ENCODE measurements at regions not wholly inside any gene's neighbourhood (a gene's known extent, or its start where the extent isn't known, plus 50 kb on each side); places are given as distances from the start of the nearest gene placed in this dataset.

DNA sequence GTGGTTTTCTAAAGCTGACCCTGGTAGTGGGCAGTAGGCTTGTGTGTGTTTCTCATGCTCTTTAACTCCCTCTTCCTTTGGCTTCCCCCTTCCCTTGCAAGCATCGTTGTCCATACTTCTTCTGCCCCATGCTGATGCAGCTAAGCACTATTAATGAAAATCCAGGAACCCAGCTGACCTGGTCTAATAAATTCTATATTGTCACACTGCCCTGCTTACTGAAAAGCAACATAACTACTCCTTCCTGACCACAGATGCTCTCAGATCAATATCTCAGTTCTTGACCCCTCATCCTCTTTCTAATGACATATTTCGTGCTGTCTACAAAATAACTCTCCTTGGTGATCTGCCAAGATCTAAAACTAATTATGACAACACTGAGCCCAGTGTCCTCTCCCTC lies 405.5 kb downstream of the EFNA5 start:
- no peak for TF ChIP-seq CTCF (IDR thresholded peaks at IDR 0.05; ENCODE audit: low read depth, low read length)
- in situ Hi-C loops (cut with HindIII; ENCODE audit: low sequenced_read_pairs) = no loop called here
- no peak for DNase-seq (ENCODE audit: low read depth, low spot score)
- H3K4me3 ChIP-seq (ENCODE audit: low read depth, low read length) = no peak overlapping the region

GRCh38 chr5:107263387-107264018 lies 407.2 kb downstream of the EFNA5 start:
- DNase-seq (ENCODE audit: low read depth, low spot score) = no peak

DNA sequence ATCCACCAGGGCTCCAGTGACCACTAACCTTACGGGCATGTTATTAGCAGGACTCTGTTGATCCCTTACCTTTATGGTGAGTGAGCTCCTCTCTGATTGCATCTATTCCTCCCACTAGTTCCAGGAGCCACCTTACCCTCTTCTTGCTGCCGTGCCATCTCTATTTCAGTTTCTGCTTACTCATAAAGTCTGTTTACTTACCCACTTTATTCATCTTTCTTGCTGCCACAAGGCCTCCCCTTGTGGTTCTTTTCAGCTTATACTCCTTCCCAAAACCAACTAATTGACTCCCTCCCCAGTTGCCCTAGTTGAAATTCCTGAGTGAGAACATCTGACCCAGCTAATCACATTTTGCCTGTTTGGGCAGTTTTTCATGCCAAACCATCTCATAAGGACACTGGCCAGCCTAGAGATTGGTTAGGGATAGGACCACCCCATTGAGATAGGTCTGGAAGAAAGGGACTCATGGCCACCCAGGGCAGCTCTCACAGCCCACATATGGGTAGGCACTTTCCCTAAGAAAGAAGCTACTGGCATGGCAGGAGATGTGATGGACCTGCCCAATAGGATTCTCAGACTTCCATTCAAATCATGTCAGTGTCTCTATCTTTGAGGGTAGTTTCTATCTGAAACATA lies 412.7 kb downstream of the EFNA5 start:
- no peak for TF ChIP-seq CTCF (IDR thresholded peaks at IDR 0.05; ENCODE audit: low read depth, low read length)
- no peak overlapping the region for H3K4me3 ChIP-seq (ENCODE audit: low read depth, low read length)
- peak; percentile 6 for DNase-seq (ENCODE audit: low read depth, low spot score)
- in situ Hi-C loops (cut with HindIII; ENCODE audit: low sequenced_read_pairs) = no loop called here

More at GRCh38 chr5:107263387-107264018, 407.2 kb downstream of the EFNA5 start:
- TF ChIP-seq CTCF (IDR thresholded peaks at IDR 0.05; ENCODE audit: low read depth, low read length) = no peak
- in situ Hi-C loops (cut with HindIII; ENCODE audit: low sequenced_read_pairs) = no loop called here
- no peak overlapping the region for H3K4me3 ChIP-seq (ENCODE audit: low read depth, low read length)

DNA sequence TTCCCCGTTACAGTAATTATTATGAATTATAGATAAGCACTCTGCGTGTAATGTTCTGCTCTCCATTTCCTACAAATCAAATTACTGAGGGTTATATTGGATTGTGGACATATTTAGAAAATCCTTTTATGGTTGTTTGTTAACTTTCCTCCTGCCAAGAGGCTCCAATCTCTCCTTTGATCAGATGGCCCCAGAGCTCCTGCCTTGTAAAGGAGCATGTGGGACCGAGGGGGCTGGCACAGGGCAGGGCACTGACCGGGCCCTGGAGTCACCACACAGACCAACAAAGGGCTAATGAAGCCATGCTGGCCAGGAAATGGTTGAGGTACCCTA lies 415.9 kb downstream of the EFNA5 start:
- DNase-seq (ENCODE audit: low read depth, low spot score) = no peak

DNA sequence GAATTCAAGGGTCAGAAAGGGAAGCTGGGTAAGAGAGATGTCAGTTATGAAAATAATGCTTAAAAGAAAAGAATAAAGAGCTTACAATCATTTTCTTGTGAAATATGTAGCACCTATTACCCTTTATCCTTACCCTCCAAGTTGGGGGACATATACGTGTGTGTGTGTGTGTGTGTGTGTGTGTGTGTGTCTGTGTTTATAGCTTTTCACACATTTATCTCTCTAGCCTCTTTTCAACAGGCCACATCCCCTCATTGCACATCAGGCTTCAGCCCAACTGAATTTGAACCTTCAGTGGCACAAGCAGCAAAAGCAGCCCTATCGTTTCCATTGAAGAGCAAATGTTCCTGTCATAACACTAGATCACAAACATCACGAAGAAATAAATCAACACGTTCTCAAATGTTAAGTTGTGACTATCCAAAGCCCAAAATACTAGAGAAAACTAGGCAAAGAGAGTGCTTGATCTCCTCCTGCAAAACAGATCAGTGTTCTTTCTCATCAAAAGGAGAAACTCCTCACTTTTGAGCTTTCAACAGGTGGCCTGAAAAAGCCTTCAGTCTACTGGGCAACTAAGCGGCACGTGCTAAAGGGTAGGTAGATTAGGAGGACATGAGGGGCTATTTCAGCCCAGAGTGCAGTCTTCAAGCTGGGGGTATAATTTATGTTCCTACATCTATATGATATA lies 416.4 kb downstream of the EFNA5 start:
- no peak for DNase-seq (ENCODE audit: low read depth, low spot score)
- no peak for TF ChIP-seq CTCF (IDR thresholded peaks at IDR 0.05; ENCODE audit: low read depth, low read length)
- in situ Hi-C loops (cut with HindIII; ENCODE audit: low sequenced_read_pairs) = no loop called here
- H3K4me3 ChIP-seq (ENCODE audit: low read depth, low read length) = no peak overlapping the region

More for the DNA sequence above, 415.9 kb downstream of the EFNA5 start:
- no peak overlapping the region for H3K4me3 ChIP-seq (ENCODE audit: low read depth, low read length)
- no peak for TF ChIP-seq CTCF (IDR thresholded peaks at IDR 0.05; ENCODE audit: low read depth, low read length)
- in situ Hi-C loops (cut with HindIII; ENCODE audit: low sequenced_read_pairs) = no loop called here

DNA sequence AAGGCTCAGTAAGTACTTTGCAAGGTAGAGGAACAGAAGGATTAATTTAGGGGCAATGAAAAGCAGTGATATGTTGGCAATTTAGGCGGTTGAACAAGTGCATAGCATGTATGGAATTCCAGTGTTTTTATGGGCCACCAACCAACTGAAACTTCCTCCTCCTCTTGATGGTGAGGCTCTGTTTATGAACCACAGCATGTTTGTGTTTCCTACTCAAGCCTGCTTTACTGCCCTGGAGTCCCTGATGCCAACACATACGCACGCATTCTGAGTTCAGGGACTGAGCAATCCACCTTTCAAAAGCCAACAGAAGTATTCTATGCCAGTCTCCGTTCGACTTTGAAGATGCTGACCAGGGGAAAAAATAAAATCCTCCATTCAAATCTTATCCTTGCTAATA lies 417.5 kb downstream of the EFNA5 start:
- no peak for TF ChIP-seq CTCF (IDR thresholded peaks at IDR 0.05; ENCODE audit: low read depth, low read length)
- H3K4me3 ChIP-seq (ENCODE audit: low read depth, low read length) = no peak overlapping the region
- in situ Hi-C loops (cut with HindIII; ENCODE audit: low sequenced_read_pairs) = no loop called here
- no peak for DNase-seq (ENCODE audit: low read depth, low spot score)
